Peyer's patch (tissue), 4 donors: ENCODE measurements at regions not wholly inside any gene's neighbourhood (a gene's known extent, or its start where the extent isn't known, plus 50 kb on each side); places are given as distances from the start of the nearest gene placed in this dataset.

Experiments used
- POLR2A ChIP-seq, 2 donors: fragments of 450-650 bp; IDR thresholded peaks; one replicate each; pipeline ENCODE4 v1.5.1; 2017; ENCODE audit warnings: antibody characterized with exemption in 2 of 2, mild to moderate bottlenecking in 2 of 2, moderate library complexity in 2 of 2
- TF ChIP-seq, protein P1 (sequence below), 6 experiments: fragments of 450-650 bp in 4 of 6; fragments of 200-600 bp in 2 of 6; sonication (generic) in 1 of 6; IDR thresholded peaks; one replicate each; pipeline ENCODE4 v1.5.1; 2017 to 2019; ENCODE audit warnings: antibody characterized with exemption in 6 of 6, mild to moderate bottlenecking in 3 of 6, moderate library complexity in 1 of 6

DNA sequence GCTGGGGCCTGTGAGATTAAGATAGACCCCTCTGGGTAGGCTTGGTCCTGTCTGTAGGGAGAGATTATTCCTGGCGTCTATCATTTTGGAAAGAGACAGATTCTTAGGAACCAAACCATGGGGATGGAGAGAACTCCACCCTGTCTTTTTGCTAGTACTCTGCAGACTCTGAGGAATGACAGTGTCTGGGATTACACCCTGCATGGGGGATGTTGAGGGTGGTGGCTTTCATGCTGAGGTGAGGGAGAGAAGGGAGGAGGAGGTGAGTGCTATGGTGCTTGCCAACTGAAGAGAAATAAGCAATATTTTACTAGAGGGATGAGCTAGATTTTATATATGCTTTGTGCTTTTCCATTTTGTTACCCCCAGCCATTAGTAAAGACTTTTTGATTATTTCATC, 74.5 kb upstream of the PCDH8 start:
- TF ChIP-seq, protein P1, sequence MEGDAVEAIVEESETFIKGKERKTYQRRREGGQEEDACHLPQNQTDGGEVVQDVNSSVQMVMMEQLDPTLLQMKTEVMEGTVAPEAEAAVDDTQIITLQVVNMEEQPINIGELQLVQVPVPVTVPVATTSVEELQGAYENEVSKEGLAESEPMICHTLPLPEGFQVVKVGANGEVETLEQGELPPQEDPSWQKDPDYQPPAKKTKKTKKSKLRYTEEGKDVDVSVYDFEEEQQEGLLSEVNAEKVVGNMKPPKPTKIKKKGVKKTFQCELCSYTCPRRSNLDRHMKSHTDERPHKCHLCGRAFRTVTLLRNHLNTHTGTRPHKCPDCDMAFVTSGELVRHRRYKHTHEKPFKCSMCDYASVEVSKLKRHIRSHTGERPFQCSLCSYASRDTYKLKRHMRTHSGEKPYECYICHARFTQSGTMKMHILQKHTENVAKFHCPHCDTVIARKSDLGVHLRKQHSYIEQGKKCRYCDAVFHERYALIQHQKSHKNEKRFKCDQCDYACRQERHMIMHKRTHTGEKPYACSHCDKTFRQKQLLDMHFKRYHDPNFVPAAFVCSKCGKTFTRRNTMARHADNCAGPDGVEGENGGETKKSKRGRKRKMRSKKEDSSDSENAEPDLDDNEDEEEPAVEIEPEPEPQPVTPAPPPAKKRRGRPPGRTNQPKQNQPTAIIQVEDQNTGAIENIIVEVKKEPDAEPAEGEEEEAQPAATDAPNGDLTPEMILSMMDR (IDR thresholded peaks at IDR 0.05): no peak
- no peak for TF ChIP-seq POLR2A (IDR thresholded peaks at IDR 0.05)
